GM21526 (cell line): ENCODE measurements at regions not wholly inside any gene's neighbourhood (a gene's known extent, or its start where the extent isn't known, plus 50 kb on each side); places are given as distances from the start of the nearest gene placed in this dataset.

Experiments used
- ATAC-seq: cut with Tn5 transposase; IDR thresholded peaks from one replicate; pipeline ENCODE4 v1.9.1; 2021; ENCODE audit warnings: moderate library complexity; ENCODE audit not compliant: unreplicated experiment, low FRiP score

- ATAC-seq = no peak
These were observed 294.6 kb downstream of the PCNX1 start for GRCh38 chr14:71201840-71202239.

GRCh38 chr14:71202881-71203280 is 295.6 kb downstream of the PCNX1 start:
- ATAC-seq = no peak

GRCh38 chr14:71203306-71203705 is 296.0 kb downstream of the PCNX1 start:
- ATAC-seq = no peak

- no peak for ATAC-seq
These were observed 297.0 kb downstream of the PCNX1 start for GRCh38 chr14:71204231-71204630.

GRCh38 chr14:71204768-71205167 is 297.5 kb downstream of the PCNX1 start:
- ATAC-seq = no peak

- ATAC-seq = no peak
These were observed 298.9 kb downstream of the PCNX1 start for GRCh38 chr14:71206123-71206522.

- ATAC-seq = no peak
These were observed 299.6 kb downstream of the PCNX1 start for GRCh38 chr14:71206766-71207371.

DNA sequence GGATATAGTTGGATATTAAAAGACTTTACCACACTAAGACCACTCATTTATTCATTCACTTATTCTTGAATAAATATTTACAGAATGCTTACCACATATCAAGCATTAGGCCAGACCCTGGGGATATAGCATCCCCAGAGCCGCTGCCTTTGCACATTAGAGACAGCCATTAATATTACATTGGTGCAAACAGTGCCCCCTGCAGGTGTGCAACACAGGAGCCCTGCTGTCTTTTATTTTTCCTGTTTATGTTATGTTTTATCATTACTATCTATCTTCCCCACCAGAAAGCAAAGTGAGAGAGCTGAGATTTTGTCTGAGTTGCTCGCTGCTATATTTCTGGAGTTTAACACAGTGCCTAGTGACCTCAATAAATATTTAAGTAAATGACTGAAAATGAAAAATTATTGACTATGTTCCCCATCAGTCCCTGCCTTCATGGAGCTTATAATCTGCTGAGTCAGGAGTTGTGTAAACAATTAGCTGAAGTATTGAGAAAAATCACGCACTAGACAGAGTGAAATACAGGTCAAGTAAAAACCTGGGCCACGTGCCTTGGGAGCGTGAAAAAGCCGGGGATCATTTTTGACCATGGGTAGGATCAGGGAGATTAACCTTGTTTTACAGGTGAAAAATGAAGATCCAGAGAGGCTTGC is 301.6 kb downstream of the PCNX1 start:
- no peak for ATAC-seq

GRCh38 chr14:71209888-71210287 is 302.6 kb downstream of the PCNX1 start:
- no peak for ATAC-seq

DNA sequence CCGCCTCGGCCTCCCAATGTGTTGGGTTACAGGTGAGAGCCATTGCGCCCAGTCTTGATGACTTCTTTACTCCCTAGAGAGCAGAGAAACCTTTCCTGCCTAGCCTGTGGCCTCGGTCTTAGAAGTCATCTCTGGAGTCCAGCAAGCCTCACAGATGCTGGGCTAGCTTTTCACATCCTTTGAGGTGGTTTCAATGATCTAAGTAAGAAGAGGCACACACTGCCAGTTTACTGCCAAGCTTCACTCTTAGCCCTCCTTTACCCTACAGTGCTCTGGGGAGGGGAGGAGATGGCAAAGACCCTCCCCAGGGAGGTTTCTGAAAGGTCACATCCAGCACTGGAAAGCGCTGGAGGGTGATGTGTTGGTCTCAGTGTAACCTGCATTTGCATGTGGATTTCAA is 304.8 kb downstream of the PCNX1 start:
- no peak for ATAC-seq

GRCh38 chr14:71212683-71213107 is 305.4 kb downstream of the PCNX1 start:
- no peak for ATAC-seq

- ATAC-seq = no peak
These were observed 307.0 kb downstream of the PCNX1 start for GRCh38 chr14:71214241-71214640.

DNA sequence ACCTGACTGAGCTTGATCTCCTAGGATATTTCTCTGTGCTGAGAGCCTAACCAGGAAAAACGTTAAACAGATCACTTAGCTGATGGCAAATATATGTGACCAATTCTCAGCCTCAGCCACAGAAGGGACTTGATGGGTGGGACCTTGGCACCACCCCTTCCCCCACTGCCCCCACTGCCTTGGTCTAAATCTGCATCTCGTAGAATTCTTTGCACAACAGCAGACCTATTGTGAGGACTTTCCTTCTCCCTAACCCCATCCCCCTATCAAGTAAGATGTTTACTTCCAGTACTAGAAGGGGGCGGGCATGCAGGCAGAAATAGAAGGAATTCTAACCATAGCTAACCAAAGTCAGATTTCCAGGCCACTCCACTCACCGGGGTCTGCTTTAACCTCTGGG is 313.2 kb downstream of the PCNX1 start:
- no peak for ATAC-seq

GRCh38 chr14:71221119-71221518 is 313.9 kb downstream of the PCNX1 start:
- no peak for ATAC-seq

- ATAC-seq = no peak
These were observed 317.9 kb downstream of the PCNX1 start for GRCh38 chr14:71225113-71225512.

- ATAC-seq = no peak
These were observed 321.5 kb downstream of the PCNX1 start for GRCh38 chr14:71228711-71229110.

DNA sequence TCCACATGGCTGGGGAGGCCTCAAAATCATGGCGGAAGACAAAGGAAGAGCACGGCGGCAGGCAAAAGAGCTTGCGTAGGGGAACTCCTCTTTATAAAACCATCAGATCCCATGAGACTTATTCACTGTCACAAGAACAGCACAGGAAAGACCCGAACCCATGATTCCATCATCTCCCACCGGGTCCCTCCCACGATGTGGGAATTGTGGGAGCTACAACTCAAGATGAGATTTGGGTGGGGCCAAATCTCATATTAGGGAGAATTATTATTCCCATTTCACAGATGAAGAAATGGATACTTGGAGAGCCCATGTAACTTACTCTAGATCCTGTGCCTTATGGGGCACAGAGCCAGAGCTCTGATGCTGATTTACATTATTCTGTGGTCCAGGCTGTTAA is 322.6 kb downstream of the PCNX1 start:
- no peak for ATAC-seq

- no peak for ATAC-seq
These were observed 323.6 kb downstream of the PCNX1 start for GRCh38 chr14:71230897-71231296.

GRCh38 chr14:71231521-71232393 is 324.5 kb downstream of the PCNX1 start:
- no peak for ATAC-seq

GRCh38 chr14:71232506-71232905 is 325.2 kb downstream of the PCNX1 start:
- ATAC-seq = no peak

DNA sequence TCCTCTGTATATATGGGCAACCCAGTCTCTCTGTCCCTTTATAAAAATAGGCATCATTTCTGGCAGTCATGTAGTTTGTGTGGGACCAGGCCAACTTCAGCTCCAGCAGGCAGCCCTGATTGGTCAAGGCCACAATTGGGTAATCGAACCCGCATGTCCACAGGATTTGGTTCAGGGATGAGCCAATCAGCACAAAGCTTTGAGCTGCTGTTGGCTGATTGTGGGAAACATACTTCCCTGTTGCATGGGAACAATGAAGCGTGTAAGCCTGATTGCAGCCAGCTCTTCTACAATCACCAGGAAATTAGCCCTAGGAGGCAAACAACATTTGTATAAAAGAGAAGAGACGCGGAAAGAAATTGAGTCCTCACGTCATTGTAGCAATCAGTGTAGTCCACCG is 328.6 kb downstream of the PCNX1 start:
- ATAC-seq = no peak

DNA sequence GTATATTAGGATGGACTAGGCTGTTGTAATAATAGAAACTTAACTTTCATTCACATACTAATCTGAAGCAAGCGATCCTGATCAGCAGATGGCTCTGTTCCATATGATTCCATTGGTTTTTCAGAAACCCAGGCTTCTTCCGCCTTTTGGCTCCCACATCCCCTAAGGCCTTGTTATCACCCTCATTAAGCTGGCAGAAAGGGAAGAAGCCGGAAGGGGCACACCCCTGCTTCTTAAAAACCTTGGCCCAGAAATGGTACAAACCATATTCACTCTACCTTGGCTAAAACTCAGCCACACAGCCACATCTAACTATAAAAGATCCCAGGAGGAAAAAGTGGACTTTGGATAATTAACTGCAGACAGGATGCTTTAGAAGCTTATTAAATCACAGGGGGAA is 329.2 kb downstream of the PCNX1 start:
- no peak for ATAC-seq
